Glutamatergic neuron (in vitro differentiated cells): ENCODE measurements at regions not wholly inside any gene's neighbourhood (a gene's known extent, or its start where the extent isn't known, plus 50 kb on each side); places are given as distances from the start of the nearest gene placed in this dataset.

Source experiments
- DNase-seq: peaks from one replicate; pipeline ENCODE4 v3.0.0; 2022
- H3K27ac Mint-ChIP-seq: one replicate; pipeline ENCODE4 v1.8.0; 2020; ENCODE audit warnings: mild to moderate bottlenecking, mixed read lengths, inconsistent platforms; ENCODE audit not compliant: unreplicated experiment
- H3K27me3 Mint-ChIP-seq: one replicate; pipeline ENCODE4 v1.8.0; 2020; ENCODE audit warnings: mild to moderate bottlenecking, moderate library complexity, mixed read lengths, inconsistent platforms; ENCODE audit not compliant: unreplicated experiment
- H3K36me3 Mint-ChIP-seq: one replicate; pipeline ENCODE4 v1.8.0; 2020; ENCODE audit warnings: mild to moderate bottlenecking, mixed read lengths, inconsistent platforms; ENCODE audit not compliant: unreplicated experiment
- H3K4me1 Mint-ChIP-seq: one replicate; pipeline ENCODE4 v1.8.0; 2020; ENCODE audit warnings: mild to moderate bottlenecking, low read depth, mixed read lengths, inconsistent platforms; ENCODE audit not compliant: unreplicated experiment
- H3K4me3 Mint-ChIP-seq: one replicate; pipeline ENCODE4 v1.8.0; 2020; ENCODE audit warnings: mild to moderate bottlenecking, mixed read lengths, inconsistent platforms; ENCODE audit not compliant: unreplicated experiment
- H3K9me3 Mint-ChIP-seq: one replicate; pipeline ENCODE4 v1.8.0; 2020; ENCODE audit warnings: mild to moderate bottlenecking, moderate library complexity, mixed read lengths, inconsistent platforms; ENCODE audit not compliant: unreplicated experiment
- CTCF ChIP-seq: fragments of 200-600 bp; sonication (generic); IDR thresholded peaks from one replicate; pipeline ENCODE4 v1.5.0; 2021; ENCODE audit not compliant: partially characterized antibody, unreplicated experiment

DNA sequence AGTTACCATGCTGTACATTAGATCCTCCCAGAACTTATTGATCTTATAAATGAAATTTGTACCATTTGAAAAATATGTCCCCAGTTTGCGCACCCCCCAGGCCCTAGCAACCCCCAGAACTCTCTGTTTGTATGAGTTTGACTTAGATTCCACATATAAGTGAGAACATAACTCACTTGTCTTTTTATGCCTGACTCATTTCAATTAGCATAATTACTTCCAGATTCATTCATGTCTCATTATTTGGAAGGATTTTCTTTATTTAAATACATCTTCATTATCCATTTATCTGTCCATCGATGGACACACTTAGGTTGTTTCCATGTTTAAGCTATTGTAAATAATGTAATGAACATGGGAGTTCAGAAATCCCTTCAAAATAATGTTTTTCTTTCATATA, 705.9 kb downstream of the CCDC85A start:
- no peaks in the 10 kb centered on the region for H3K4me1 Mint-ChIP-seq
- H3K36me3 Mint-ChIP-seq = no peaks in the 10 kb centered on the region
- TF ChIP-seq CTCF = no peak
- no peak for DNase-seq
- H3K27me3 Mint-ChIP-seq = peaks cover 2% of the 10 kb centered on the region
- no peaks in the 10 kb centered on the region for H3K9me3 Mint-ChIP-seq
- no peak overlapping the region for H3K27ac Mint-ChIP-seq
- H3K4me3 Mint-ChIP-seq = no peak overlapping the region

DNA sequence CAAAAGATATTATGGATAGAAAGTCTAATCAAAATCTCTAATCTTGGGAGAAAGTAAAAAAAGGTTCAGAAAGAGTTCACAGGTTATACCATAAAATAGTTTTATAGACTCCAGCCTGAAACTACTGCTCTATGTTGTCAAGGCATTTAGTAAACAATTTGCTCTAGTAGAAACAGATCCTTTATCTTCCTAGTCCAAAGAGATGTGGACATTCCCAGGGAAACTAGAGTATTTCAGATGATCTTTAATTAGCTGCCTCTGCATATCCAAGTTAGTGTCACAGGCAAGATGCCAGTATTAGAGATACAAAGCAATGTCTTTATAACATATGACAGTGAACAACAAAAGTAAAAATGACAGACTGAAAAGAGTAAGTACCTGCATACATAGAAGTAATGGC, 708.6 kb downstream of the CCDC85A start:
- TF ChIP-seq CTCF = no peak
- H3K27ac Mint-ChIP-seq = no peak overlapping the region
- H3K4me3 Mint-ChIP-seq = no peak overlapping the region

DNA sequence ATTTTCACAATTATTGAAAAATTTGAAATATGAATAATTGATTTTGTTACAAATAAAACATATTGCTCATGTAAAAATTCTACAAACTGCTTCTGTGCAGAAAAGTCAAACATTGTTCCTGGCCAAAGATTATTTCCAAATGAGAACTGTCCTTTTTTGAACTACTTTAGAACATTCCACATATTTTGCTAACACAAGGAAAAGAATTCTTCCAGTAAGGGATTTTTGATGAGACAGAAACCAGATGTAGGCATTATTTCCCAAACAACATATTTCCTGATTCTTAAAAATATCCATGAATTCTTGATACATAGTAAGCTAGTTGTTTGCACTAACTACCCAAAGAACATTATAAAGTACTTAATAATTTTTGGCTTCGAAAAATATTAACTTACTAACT, 715.2 kb downstream of the CCDC85A start:
- Mint-ChIP-seq H3K36me3 (no peaks in the 10 kb centered on the region), H3K9me3 (no peaks in the 10 kb centered on the region), H3K4me1 (no peaks in the 10 kb centered on the region), H3K27me3 (no peaks in the 10 kb centered on the region), H3K27ac (no peak overlapping the region), H3K4me3 (no peak overlapping the region)
- DNase-seq = no peak
- TF ChIP-seq CTCF = no peak

More for the DNA sequence above, 708.6 kb downstream of the CCDC85A start:
- Mint-ChIP-seq H3K9me3 (no peaks in the 10 kb centered on the region), H3K36me3 (no peaks in the 10 kb centered on the region), H3K27me3 (peaks cover 2% of the 10 kb centered on the region), H3K4me1 (no peaks in the 10 kb centered on the region)
- DNase-seq = no peak

- no peaks in the 10 kb centered on the region for H3K9me3 Mint-ChIP-seq
- H3K27me3 Mint-ChIP-seq = no peaks in the 10 kb centered on the region
- no peaks in the 10 kb centered on the region for H3K4me1 Mint-ChIP-seq
- TF ChIP-seq CTCF = no peak
- no peak overlapping the region for H3K4me3 Mint-ChIP-seq
- DNase-seq = no peak
- H3K36me3 Mint-ChIP-seq = peaks cover 8% of the 10 kb centered on the region
- H3K27ac Mint-ChIP-seq = no peak overlapping the region
Measured at GRCh38 chr2:56912490-56912889, 728.7 kb downstream of the CCDC85A start.

DNA sequence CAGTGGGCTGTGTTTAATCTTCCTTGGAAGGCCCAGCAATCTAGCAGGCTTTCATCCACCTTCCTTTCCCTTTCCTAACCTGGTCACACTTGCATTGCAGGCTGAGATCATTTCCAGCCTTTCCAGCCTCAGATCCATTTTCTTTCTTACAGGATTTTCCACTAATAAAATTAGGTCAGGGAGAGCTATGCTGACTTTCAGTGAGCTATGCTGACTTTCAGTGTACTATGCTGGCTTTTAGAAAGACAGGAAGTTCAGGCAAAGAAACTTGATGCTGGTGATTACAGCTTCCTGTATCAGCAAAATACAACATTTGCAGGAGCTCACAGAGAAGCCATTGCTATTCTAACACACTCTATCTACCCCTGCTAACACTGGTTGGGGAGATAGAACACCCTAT, 735.0 kb downstream of the CCDC85A start:
- H3K27me3 Mint-ChIP-seq = no peaks in the 10 kb centered on the region
- no peak overlapping the region for H3K27ac Mint-ChIP-seq
- TF ChIP-seq CTCF = no peak
- H3K9me3 Mint-ChIP-seq = no peaks in the 10 kb centered on the region
- peaks cover 8% of the 10 kb centered on the region for H3K36me3 Mint-ChIP-seq
- no peaks in the 10 kb centered on the region for H3K4me1 Mint-ChIP-seq
- no peak overlapping the region for H3K4me3 Mint-ChIP-seq
- DNase-seq = no peak
